H1 (cell line): ENCODE measurements at regions not wholly inside any gene's neighbourhood (a gene's known extent, or its start where the extent isn't known, plus 50 kb on each side); places are given as distances from the start of the nearest gene placed in this dataset.

ENCODE experiments used
- CTCF ChIA-PET: fragments of 300-600 bp; sonication (Branson Sonifier 250); formaldehyde crosslinking; loops from one replicate; lab custom pipeline; 2021; ENCODE audit not compliant: partially characterized antibody; lab: Charles Lee
- POLR2A ChIA-PET: fragments of 300-600 bp; sonication (Branson Sonifier 250); formaldehyde crosslinking; loops from one replicate; lab custom pipeline; 2021; ENCODE audit warnings: inconsistent platforms; ENCODE audit not compliant: partially characterized antibody; lab: Charles Lee
- DNase-seq, 2 experiments: peaks; one replicate each; pipeline versions ENCODE4 v3.0.0 to v3.0.0-alpha.2; 2010 to 2022; ENCODE audit warnings: low spot score in 2 of 2, low read depth in 1 of 2, mixed read lengths in 1 of 2
- FAIRE-seq: peaks from 2 replicates; lab custom pipeline; 2011; peaks lifted over from hg19 to GRCh38; lab: Jason Lieb, UNC
- H2AFZ ChIP-seq: 2 replicates; pipeline ENCODE4 v1.8.1; 2012; ENCODE audit warnings: low read length, inconsistent platforms
- H2AK5ac ChIP-seq: 2 replicates; pipeline ENCODE4 v1.6.1; 2013; ENCODE audit warnings: low read depth, low read length
- H2BK120ac ChIP-seq: replicated peaks from 2 replicates; pipeline ENCODE3; 2013; ENCODE audit warnings: low read depth, low read length, inconsistent platforms
- H2BK12ac ChIP-seq: 2 replicates; pipeline ENCODE4 v1.6.1; 2013; ENCODE audit warnings: low read depth, low read length
- H2BK15ac ChIP-seq: 2 replicates; pipeline ENCODE4 v1.6.1; 2013; ENCODE audit warnings: low read length
- H2BK20ac ChIP-seq: 2 replicates; pipeline ENCODE4 v1.6.1; 2013; ENCODE audit warnings: low read length
- H2BK5ac ChIP-seq: 2 replicates; pipeline ENCODE4 v1.6.1; 2013; ENCODE audit warnings: low read depth, low read length
- H3K14ac ChIP-seq: 2 replicates; pipeline ENCODE4 v1.6.1; 2013; ENCODE audit warnings: inconsistent platforms; ENCODE audit not compliant: insufficient read length
- H3K18ac ChIP-seq: 2 replicates; pipeline ENCODE4 v1.6.1; 2013; ENCODE audit warnings: low read length; ENCODE audit errors: extremely low read depth
- H3K23ac ChIP-seq: 2 replicates; pipeline ENCODE4 v1.6.1; 2013; ENCODE audit warnings: inconsistent platforms; ENCODE audit not compliant: insufficient read length
- H3K23me2 ChIP-seq: 2 replicates; pipeline ENCODE4 v1.6.1; 2013; ENCODE audit warnings: low read depth, low read length
- H3K27ac ChIP-seq: 2 replicates; pipeline ENCODE4 v1.6.1; 2011; ENCODE audit warnings: low read depth, low read length, inconsistent platforms
- H3K27me3 ChIP-seq, 4 experiments: replicated peaks in 1 of 4; 1 replicate in 1 of 4; 2 replicates in 3 of 4; pipeline versions ENCODE4 v1.6.1 to v1.8.1; 2011 to 2013; ENCODE audit warnings: low read length in 3 of 4, mild to moderate bottlenecking in 3 of 4, inconsistent platforms in 2 of 4, mixed read lengths in 2 of 4, moderate library complexity in 1 of 4; ENCODE audit not compliant: control insufficient read depth in 3 of 4, insufficient read depth in 3 of 4; ENCODE audit errors: extremely low read depth in 1 of 4
- H3K36me3 ChIP-seq, 4 experiments: 2 replicates each; pipeline versions ENCODE4 v1.6.1 to v1.8.1; 2011 to 2013; ENCODE audit warnings: mild to moderate bottlenecking in 4 of 4, low read length in 3 of 4, moderate library complexity in 2 of 4, control low read depth in 1 of 4, inconsistent platforms in 1 of 4; ENCODE audit not compliant: insufficient read depth in 4 of 4, control insufficient read depth in 2 of 4
- H3K4ac ChIP-seq: replicated peaks from 2 replicates; pipeline ENCODE3; 2013; ENCODE audit warnings: low read length, low read depth, mixed read lengths, inconsistent platforms; ENCODE audit not compliant: insufficient read length
- H3K4me1 ChIP-seq, 4 experiments: replicated peaks in 1 of 4; 1 replicate in 1 of 4; 2 replicates in 3 of 4; pipeline versions ENCODE4 v1.6.1 to v1.8.1; 2011 to 2013; ENCODE audit warnings: low read length in 3 of 4, inconsistent platforms in 2 of 4, mixed read lengths in 1 of 4; ENCODE audit not compliant: insufficient read depth in 4 of 4, control insufficient read depth in 3 of 4
- H3K4me2 ChIP-seq, 2 experiments: 2 replicates each; pipeline versions ENCODE4 v1.6.1 to v1.8.1; 2011 to 2013; ENCODE audit warnings: low read depth in 2 of 2, low read length in 2 of 2, control low read depth in 1 of 2, inconsistent platforms in 1 of 2, mild to moderate bottlenecking in 1 of 2; ENCODE audit not compliant: insufficient read depth in 1 of 2
- H3K4me3 ChIP-seq, 4 experiments: fragments of 200-600, 300-600 bp in 1 of 4; sonication (generic), shearing (Covaris generic), sonication (Bioruptor Twin) in 1 of 4; 2 replicates each; pipeline versions ENCODE4 v1.5.1 to v1.8.1; 2011 to 2016; ENCODE audit warnings: low read length in 4 of 4, low read depth in 3 of 4, control low read depth in 2 of 4, inconsistent platforms in 2 of 4, mild to moderate bottlenecking in 2 of 4, mixed read lengths in 1 of 4, moderate library complexity in 1 of 4; ENCODE audit not compliant: insufficient read depth in 2 of 4; ENCODE audit errors: extremely low read depth in 1 of 4
- H3K56ac ChIP-seq: replicated peaks from 2 replicates; pipeline ENCODE3; 2013; ENCODE audit warnings: low read depth, mild to moderate bottlenecking, mixed read lengths, low read length, inconsistent platforms; ENCODE audit not compliant: insufficient read length
- H3K79me1 ChIP-seq: 2 replicates; pipeline ENCODE4 v1.6.1; 2013; ENCODE audit warnings: low read depth, low read length, control low read depth
- H3K79me2 ChIP-seq, 2 experiments: 2 replicates each; pipeline versions ENCODE4 v1.6.1 to v1.8.1; 2012 to 2013; ENCODE audit warnings: low read length in 2 of 2, mild to moderate bottlenecking in 2 of 2, inconsistent platforms in 1 of 2; ENCODE audit not compliant: insufficient read depth in 2 of 2, control insufficient read depth in 1 of 2
- H3K9ac ChIP-seq, 4 experiments: replicated peaks in 1 of 4; 1 replicate in 1 of 4; 2 replicates in 3 of 4; pipeline versions ENCODE4 v1.6.1 to v1.8.1; 2011 to 2013; ENCODE audit warnings: low read depth in 3 of 4, low read length in 3 of 4, control low read depth in 2 of 4, mild to moderate bottlenecking in 2 of 4, moderate library complexity in 2 of 4, inconsistent platforms in 1 of 4; ENCODE audit errors: extremely low read depth in 1 of 4
- H3K9me3 ChIP-seq, 2 experiments: 2 replicates each; pipeline versions ENCODE4 v1.6.1 to v1.8.1; 2012 to 2013; ENCODE audit warnings: mild to moderate bottlenecking in 2 of 2, moderate library complexity in 2 of 2, control low read depth in 1 of 2, inconsistent platforms in 1 of 2, low read depth in 1 of 2, low read length in 1 of 2, mixed read lengths in 1 of 2; ENCODE audit not compliant: insufficient read depth in 2 of 2
- H4K20me1 ChIP-seq, 2 experiments: replicated peaks in 1 of 2; 2 replicates each; pipeline versions ENCODE3 to v1.8.1; 2011 to 2013; ENCODE audit warnings: inconsistent platforms in 2 of 2, low read length in 2 of 2, mild to moderate bottlenecking in 1 of 2; ENCODE audit not compliant: insufficient read depth in 2 of 2, control insufficient read depth in 1 of 2
- H4K5ac ChIP-seq: 2 replicates; pipeline ENCODE4 v1.6.1; 2013; ENCODE audit warnings: low read length, low read depth, mixed read lengths, inconsistent platforms; ENCODE audit not compliant: insufficient read length
- H4K8ac ChIP-seq: 2 replicates; pipeline ENCODE4 v1.8.0; 2013; ENCODE audit warnings: mild to moderate bottlenecking, moderate library complexity, low read length, inconsistent platforms; ENCODE audit not compliant: insufficient read depth; ENCODE audit errors: extremely low read depth
- H4K91ac ChIP-seq: replicated peaks from 2 replicates; pipeline ENCODE3; 2013; ENCODE audit warnings: low read length, mixed read lengths, inconsistent platforms; ENCODE audit not compliant: insufficient read length
- ATF2 ChIP-seq: IDR thresholded peaks from 2 replicates; pipeline ENCODE4 v1.6.1; 2012; ENCODE audit warnings: low read length, inconsistent platforms
- BACH1 ChIP-seq: IDR thresholded peaks from 2 replicates; pipeline ENCODE4 v1.6.1; 2012; ENCODE audit warnings: low read length, improper control_type of control experiment
- EGR1 ChIP-seq: IDR thresholded peaks from 2 replicates; pipeline ENCODE4 v1.6.1; 2011; ENCODE audit warnings: low read depth, low read length, borderline replicate concordance
- HDAC2 ChIP-seq, 2 experiments: fragments of 300-600 bp in 1 of 2; sonication (generic) in 1 of 2; IDR thresholded peaks; 2 replicates each; pipeline ENCODE4 v1.6.1; 2011 to 2012; ENCODE audit warnings: low read depth in 2 of 2, low read length in 2 of 2, mild to moderate bottlenecking in 2 of 2, moderate library complexity in 2 of 2, borderline replicate concordance in 1 of 2, inconsistent platforms in 1 of 2
- KDM5A ChIP-seq: fragments of 200-600 bp; IDR thresholded peaks from 2 replicates; pipeline ENCODE4 v1.7.1; 2012; ENCODE audit warnings: mild to moderate bottlenecking, low read length, inconsistent platforms, mixed read lengths
- NRF1 ChIP-seq: IDR thresholded peaks from 2 replicates; pipeline ENCODE4 v1.6.1; 2011; ENCODE audit warnings: mild to moderate bottlenecking, low read depth, low read length, improper control_type of control experiment
- RFX5 ChIP-seq: IDR thresholded peaks from 2 replicates; pipeline ENCODE4 v1.6.1; 2011; ENCODE audit warnings: low read depth, low read length, improper control_type of control experiment, borderline replicate concordance
- TEAD4 ChIP-seq: IDR thresholded peaks from 2 replicates; pipeline ENCODE4 v1.6.1; 2012; ENCODE audit warnings: low read depth, low read length, inconsistent platforms, mixed read lengths
- USF2 ChIP-seq: IDR thresholded peaks from 2 replicates; pipeline ENCODE4 v1.6.1; 2011; ENCODE audit warnings: low read length, improper control_type of control experiment
- WGBS, 2 experiments: shearing (Covaris generic) in 1 of 2; methylation state at CpG; one replicate each; pipeline versions ENCODE4 v1.1.6 to v1.1.7; 2013 to 2015; ENCODE audit warnings: low lambda C conversion rate in 2 of 2, mixed read lengths in 2 of 2, inconsistent platforms in 1 of 2, low coverage in 1 of 2, missing lambda C conversion rate in 1 of 2; ENCODE audit not compliant: insufficient replicate concordance in 2 of 2, insufficient coverage in 1 of 2, insufficient read length in 1 of 2; ENCODE audit errors: extremely low coverage in 1 of 2, missing lambda C conversion rate in 1 of 2; 5-methylcytosine and 5-hydroxymethylcytosine counted together

- CTCF ChIA-PET: interaction anchor here (0.6 kb wide), 1 partner anchor 348 kb away, joined by 4 read pairs; no protein-coding TSS in a partner anchor
- H4K5ac ChIP-seq: no peak overlapping the region
- H2BK15ac ChIP-seq: no peak overlapping the region
- H3K56ac ChIP-seq: no peak overlapping the region
- WGBS, 2 experiments: 91% methylated on average over 1 of the region's 1 CpG; no CpG with 5 or more reads in 1 of the 2 experiments
- no peaks in the 10 kb centered on the region for H3K23me2 ChIP-seq
- no peak overlapping the region for H3K4me2 ChIP-seq
- no peaks in the 10 kb centered on the region for H3K4me1 ChIP-seq
- no peak overlapping the region for H3K14ac ChIP-seq
- H4K8ac ChIP-seq: no peak overlapping the region
- H3K27me3 ChIP-seq: no peaks in the 10 kb centered on the region
- H2AFZ ChIP-seq: no peak overlapping the region
- no peak overlapping the region for H3K4me3 ChIP-seq
- no peaks in the 10 kb centered on the region for H3K9me3 ChIP-seq
- H2BK20ac ChIP-seq: no peak overlapping the region
- no peak overlapping the region for H2BK5ac ChIP-seq
- H4K91ac ChIP-seq: no peak overlapping the region
- no peak overlapping the region for H2AK5ac ChIP-seq
- H3K36me3 ChIP-seq: no peaks in the 10 kb centered on the region
- H3K79me2 ChIP-seq: no peaks in the 10 kb centered on the region
- H3K27ac ChIP-seq: no peak overlapping the region
- H3K4ac ChIP-seq: no peak overlapping the region
- H3K23ac ChIP-seq: no peak overlapping the region
- H3K18ac ChIP-seq: no peak overlapping the region
- DNase-seq: no peak
- H4K20me1 ChIP-seq: no peaks in the 10 kb centered on the region
- no peak for FAIRE-seq
- no peak overlapping the region for H2BK120ac ChIP-seq
- H3K79me1 ChIP-seq: no peaks in the 10 kb centered on the region
- no peak overlapping the region for H3K9ac ChIP-seq
- POLR2A ChIA-PET: no interaction called here
- H2BK12ac ChIP-seq: no peak overlapping the region
- no peak for TF ChIP-seq USF2
- TF ChIP-seq ATF2: no peak
- TF ChIP-seq HDAC2 (IDR thresholded peaks at IDR 0.05; ENCODE audit: borderline replicate concordance in 1 of 2, low read depth in 2 of 2, low read length in 2 of 2): no peak
- no peak for TF ChIP-seq NRF1
- TF ChIP-seq KDM5A: no peak
- TF ChIP-seq EGR1: no peak
- TF ChIP-seq RFX5: no peak
- no peak for TF ChIP-seq BACH1
- no peak for TF ChIP-seq TEAD4
Observed at GRCh38 chr5:39943811-39944210, 519.0 kb upstream of the DAB2 start.
